OCI-LY1 (cell line): ENCODE measurements at regions not wholly inside any gene's neighbourhood (a gene's known extent, or its start where the extent isn't known, plus 50 kb on each side); places are given as distances from the start of the nearest gene placed in this dataset.

Experiments used
- CTCF ChIP-seq: fragments of 200-600 bp; sonication (generic), shearing (Covaris generic); IDR thresholded peaks from 2 replicates; pipeline ENCODE4 v1.5.1; 2017; ENCODE audit warnings: mild to moderate bottlenecking, antibody characterized with exemption, low read length, moderate library complexity, mixed read lengths
- EZH2 ChIP-seq: fragments of 200-600 bp; sonication (generic), shearing (Covaris generic); IDR thresholded peaks from 2 replicates; pipeline ENCODE4 v1.8.0; 2017; ENCODE audit warnings: borderline replicate concordance, mixed run types, mild to moderate bottlenecking, antibody characterized with exemption, low read length, moderate library complexity, mixed read lengths

DNA sequence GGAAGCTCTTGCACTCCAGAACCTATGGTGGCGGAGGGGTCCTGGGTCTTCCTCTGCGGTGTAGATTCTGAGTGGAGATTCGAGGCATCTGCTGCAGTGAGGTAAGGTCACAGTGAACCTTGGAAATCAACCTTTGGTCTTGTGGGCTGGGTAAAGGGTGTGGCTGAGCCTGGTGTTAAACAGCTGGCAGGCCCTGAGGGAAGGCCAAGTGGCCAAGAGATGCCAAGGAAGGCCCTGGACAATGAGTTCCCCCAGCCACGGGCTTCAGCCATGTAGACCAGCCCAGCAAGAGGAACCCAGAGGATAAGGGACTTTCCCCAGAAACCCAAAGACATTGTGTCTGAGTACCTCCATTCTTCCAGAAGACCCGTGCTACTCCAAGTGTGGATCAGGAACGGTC, 137.2 kb upstream of the ETS2 start:
- no peak for TF ChIP-seq CTCF
- TF ChIP-seq EZH2 = no peak
